GM23338 (cell line): ENCODE measurements at regions not wholly inside any gene's neighbourhood (a gene's known extent, or its start where the extent isn't known, plus 50 kb on each side); places are given as distances from the start of the nearest gene placed in this dataset.

Source experiments
- CREB1 ChIP-seq: fragments of 250-450 bp; sonication (Bioruptor Pico); IDR thresholded peaks from 2 replicates; pipeline ENCODE4 v1.5.0; 2020; ENCODE audit warnings: low read depth, mild to moderate bottlenecking, moderate library complexity
- CTCF ChIP-seq, 2 experiments: fragments of 200-600 bp in 1 of 2; sonication (generic) in 1 of 2; conservative IDR thresholded peaks; 2 replicates each; pipeline versions ENCODE4 v1.5.1 to v1.6.1; 2016 to 2017; ENCODE audit warnings: antibody characterized with exemption in 2 of 2, low read depth in 2 of 2, mild to moderate bottlenecking in 2 of 2, moderate library complexity in 1 of 2
- ETS1 ChIP-seq: IDR thresholded peaks from 2 replicates; pipeline ENCODE4 v1.6.1; 2016; ENCODE audit warnings: antibody characterized with exemption
- EZH2 ChIP-seq: fragments of 200-600 bp; sonication (generic); IDR thresholded peaks from one replicate; pipeline ENCODE4 v1.8.0; 2017; ENCODE audit warnings: antibody characterized with exemption, mild to moderate bottlenecking, low read depth; ENCODE audit not compliant: unreplicated experiment
- EZH2phosphoT487 ChIP-seq: fragments of 200-600 bp; sonication (generic); IDR thresholded peaks from one replicate; pipeline ENCODE4 v1.8.1; 2018; ENCODE audit warnings: antibody characterized with exemption; ENCODE audit not compliant: unreplicated experiment
- JUNB ChIP-seq: IDR thresholded peaks from one replicate; pipeline ENCODE4 v1.6.1; 2016; ENCODE audit warnings: antibody characterized with exemption; ENCODE audit not compliant: unreplicated experiment
- NANOG ChIP-seq: IDR thresholded peaks from 2 replicates; pipeline ENCODE4 v1.6.1; 2016; ENCODE audit warnings: antibody characterized with exemption, borderline replicate concordance
- POLR2AphosphoS5 ChIP-seq: IDR thresholded peaks from 2 replicates; pipeline ENCODE4 v1.6.1; 2016; ENCODE audit warnings: antibody characterized with exemption, low read depth
- REST ChIP-seq: IDR thresholded peaks from one replicate; pipeline ENCODE4 v1.6.1; 2018; ENCODE audit warnings: antibody characterized with exemption; ENCODE audit not compliant: unreplicated experiment
- STAT1 ChIP-seq: IDR thresholded peaks from one replicate; pipeline ENCODE4 v1.6.1; 2016; ENCODE audit warnings: antibody characterized with exemption; ENCODE audit not compliant: unreplicated experiment
- ZNF114 ChIP-seq: fragments of 250-450 bp; sonication (Bioruptor Pico); IDR thresholded peaks from 2 replicates; pipeline ENCODE4 v1.5.0; 2020; ENCODE audit warnings: mild to moderate bottlenecking, moderate library complexity
- ZNF331 ChIP-seq: fragments of 250-450 bp; sonication (Bioruptor Pico); IDR thresholded peaks from 2 replicates; pipeline ENCODE4 v1.5.0; 2020; ENCODE audit warnings: low read depth, mild to moderate bottlenecking, moderate library complexity
- ZNF462 ChIP-seq: fragments of 250-450 bp; sonication (Bioruptor Pico); IDR thresholded peaks from 2 replicates; pipeline ENCODE4 v1.5.0; 2020; ENCODE audit warnings: mild to moderate bottlenecking, moderate library complexity

- TF ChIP-seq CTCF (conservative IDR thresholded peaks at IDR 0.05; ENCODE audit: low read depth in 2 of 2) (no peak), CREB1 (CRISPR knock-in tag) (no peak), EZH2 (no peak), POLR2AphosphoS5 (no peak), REST (no peak), JUNB (no peak), EZH2phosphoT487 (no peak), ZNF331 (CRISPR knock-in tag) (no peak), STAT1 (no peak), ZNF462 (CRISPR knock-in tag) (no peak), NANOG (no peak), ETS1 (no peak), ZNF114 (no peak)
Measured at GRCh38 chr12:42716491-42716891, 126.9 kb upstream of the PRICKLE1 start.
